ENCODE measurements at regions not wholly inside any gene's neighbourhood (a gene's known extent, or its start where the extent isn't known, plus 50 kb on each side); places are given as distances from the start of the nearest gene placed in this dataset.

GRCh38 chr1:58862728-58863385, 79.0 kb upstream of the JUN start:
- no peak for DNase-seq (ENCODE audit: low read depth)

- no peak for DNase-seq (ENCODE audit: low read depth)
Measured at GRCh38 chr1:58864654-58865053, 80.8 kb upstream of the JUN start.

GRCh38 chr1:58866578-58866977, 82.7 kb upstream of the JUN start:
- DNase-seq (ENCODE audit: low read depth): no peak

- DNase-seq (ENCODE audit: low read depth): no peak
Measured at GRCh38 chr1:58869638-58870297, 85.9 kb upstream of the JUN start.

GRCh38 chr1:58870298-58870676, 86.4 kb upstream of the JUN start:
- DNase-seq (ENCODE audit: low read depth): no peak

- no peak for DNase-seq (ENCODE audit: low read depth)
Measured at GRCh38 chr1:58874342-58874741, 90.5 kb upstream of the JUN start.

- peak; percentile 22 for DNase-seq (ENCODE audit: low read depth)
Measured at GRCh38 chr1:58874757-58875755, 91.2 kb upstream of the JUN start.

- peak; percentile 54 for DNase-seq (ENCODE audit: low read depth)
Measured at GRCh38 chr1:58879464-58879863, 95.6 kb upstream of the JUN start.

- no peak for DNase-seq (ENCODE audit: low read depth)
Measured at GRCh38 chr1:58880592-58880991, 96.7 kb upstream of the JUN start.

GRCh38 chr1:58881471-58881994, 97.7 kb upstream of the JUN start:
- DNase-seq (ENCODE audit: low read depth): peak; percentile 78

GRCh38 chr1:58882322-58882948, 98.6 kb upstream of the JUN start:
- no peak for DNase-seq (ENCODE audit: low read depth)

GRCh38 chr1:58883037-58883887, 99.4 kb upstream of the JUN start:
- DNase-seq (ENCODE audit: low read depth): peak; percentile 98

- peak; percentile 37 for DNase-seq (ENCODE audit: low read depth)
Measured at GRCh38 chr1:58883888-58884482, 100.1 kb upstream of the JUN start.

- DNase-seq (ENCODE audit: low read depth): no peak
Measured at GRCh38 chr1:58884706-58885661, 101.1 kb upstream of the JUN start.

GRCh38 chr1:58885998-58886397, 102.2 kb upstream of the JUN start:
- DNase-seq (ENCODE audit: low read depth): no peak

GRCh38 chr1:58886611-58887010, 102.8 kb upstream of the JUN start:
- DNase-seq (ENCODE audit: low read depth): no peak

GRCh38 chr1:58887059-58887458, 103.2 kb upstream of the JUN start:
- DNase-seq (ENCODE audit: low read depth): no peak

GRCh38 chr1:58888833-58889232, 105.0 kb upstream of the JUN start:
- DNase-seq (ENCODE audit: low read depth): no peak

GRCh38 chr1:58890113-58890512, 106.3 kb upstream of the JUN start:
- DNase-seq (ENCODE audit: low read depth): no peak

All from amniotic epithelial cell (primary cell).